GM23338 (cell line): ENCODE measurements at regions not wholly inside any gene's neighbourhood (a gene's known extent, or its start where the extent isn't known, plus 50 kb on each side); places are given as distances from the start of the nearest gene placed in this dataset.

ENCODE experiments used
- ATAC-seq: fragments of 200-7000 bp; cut with Tn5 transposase; 3 replicates; pipeline ENCODE4 v1.9.1; 2020
- DNase-seq: peaks from one replicate; pipeline ENCODE4 v3.0.0-alpha.2; 2015; ENCODE audit warnings: low spot score
- H2AFZ ChIP-seq: fragments of 200-600 bp; sonication (generic); 2 replicates; pipeline ENCODE4 v1.8.0; 2016; ENCODE audit warnings: antibody characterized with exemption, mild to moderate bottlenecking, moderate library complexity
- H3F3A ChIP-seq: fragments of 200-600 bp; sonication (generic); replicated peaks from 2 replicates; pipeline ENCODE4 v1.8.0; 2017; ENCODE audit warnings: antibody characterized with exemption, mixed run types, low read depth
- H3K27ac ChIP-seq: fragments of 200-600 bp; sonication (generic); 2 replicates; pipeline ENCODE4 v1.6.1; 2016; ENCODE audit warnings: low read depth
- H3K27me3 ChIP-seq: fragments of 200-600 bp; sonication (generic); 2 replicates; pipeline ENCODE4 v1.8.0; 2016; ENCODE audit warnings: mild to moderate bottlenecking, mixed run types, moderate library complexity; ENCODE audit not compliant: insufficient read depth
- H3K36me3 ChIP-seq: fragments of 200-600 bp; sonication (generic); 2 replicates; pipeline ENCODE4 v1.8.0; 2016; ENCODE audit warnings: mild to moderate bottlenecking; ENCODE audit not compliant: insufficient read depth
- H3K4me1 ChIP-seq: fragments of 200-600 bp; sonication (generic); 2 replicates; pipeline ENCODE4 v1.8.0; 2016; ENCODE audit warnings: mild to moderate bottlenecking, moderate library complexity; ENCODE audit not compliant: insufficient read depth
- H3K4me2 ChIP-seq: fragments of 200-600 bp; sonication (generic); 2 replicates; pipeline ENCODE4 v1.7.1; 2017; ENCODE audit warnings: mixed run types
- H3K4me3 ChIP-seq: fragments of 200-600 bp; sonication (generic); 2 replicates; pipeline ENCODE4 v1.6.1; 2016; ENCODE audit warnings: mixed run types
- H3K79me2 ChIP-seq: fragments of 200-600 bp; sonication (generic); replicated peaks from 2 replicates; pipeline ENCODE4 v1.8.0; 2017; ENCODE audit warnings: mild to moderate bottlenecking; ENCODE audit not compliant: insufficient read depth
- H3K9me2 ChIP-seq: fragments of 200-600 bp; sonication (generic); 2 replicates; pipeline ENCODE4 v1.8.0; 2017; ENCODE audit not compliant: insufficient read depth
- H4K20me1 ChIP-seq: fragments of 200-600 bp; sonication (generic); replicated peaks from 2 replicates; pipeline ENCODE4 v1.8.0; 2017; ENCODE audit warnings: mild to moderate bottlenecking; ENCODE audit not compliant: insufficient read depth
- H3K27ac Mint-ChIP-seq: 2 replicates; pipeline ENCODE4 v1.8.0; 2020; ENCODE audit warnings: inconsistent platforms, mild to moderate bottlenecking, moderate library complexity, mixed read lengths
- H3K27me3 Mint-ChIP-seq: 3 replicates; pipeline ENCODE4 v1.8.0; 2022; ENCODE audit warnings: low read depth, mild to moderate bottlenecking, moderate library complexity, mixed read lengths, inconsistent platforms; ENCODE audit not compliant: insufficient read depth, poor library complexity
- H3K36me3 Mint-ChIP-seq: 3 replicates; pipeline ENCODE4 v1.8.0; 2021; ENCODE audit warnings: low read depth, mild to moderate bottlenecking, inconsistent platforms, moderate library complexity, mixed read lengths
- H3K4me1 Mint-ChIP-seq: 3 replicates; pipeline ENCODE4 v1.8.0; 2020; ENCODE audit warnings: mild to moderate bottlenecking, inconsistent platforms, mixed read lengths
- H3K4me3 Mint-ChIP-seq: 3 replicates; pipeline ENCODE4 v1.8.0; 2021; ENCODE audit warnings: moderate library complexity, mild to moderate bottlenecking, inconsistent platforms, mixed read lengths
- H3K9me3 Mint-ChIP-seq: 3 replicates; pipeline ENCODE4 v1.8.0; 2020; ENCODE audit warnings: moderate library complexity, mild to moderate bottlenecking, inconsistent platforms, mixed read lengths
- CREB1 ChIP-seq: fragments of 250-450 bp; sonication (Bioruptor Pico); IDR thresholded peaks from 2 replicates; pipeline ENCODE4 v1.5.0; 2020; ENCODE audit warnings: low read depth, mild to moderate bottlenecking, moderate library complexity
- ETS1 ChIP-seq: IDR thresholded peaks from 2 replicates; pipeline ENCODE4 v1.6.1; 2016; ENCODE audit warnings: antibody characterized with exemption
- EZH2 ChIP-seq: fragments of 200-600 bp; sonication (generic); IDR thresholded peaks from one replicate; pipeline ENCODE4 v1.8.0; 2017; ENCODE audit warnings: antibody characterized with exemption, mild to moderate bottlenecking, low read depth; ENCODE audit not compliant: unreplicated experiment
- EZH2phosphoT487 ChIP-seq: fragments of 200-600 bp; sonication (generic); IDR thresholded peaks from one replicate; pipeline ENCODE4 v1.8.1; 2018; ENCODE audit warnings: antibody characterized with exemption; ENCODE audit not compliant: unreplicated experiment
- JUNB ChIP-seq: IDR thresholded peaks from one replicate; pipeline ENCODE4 v1.6.1; 2016; ENCODE audit warnings: antibody characterized with exemption; ENCODE audit not compliant: unreplicated experiment
- POLR2AphosphoS5 ChIP-seq: IDR thresholded peaks from 2 replicates; pipeline ENCODE4 v1.6.1; 2016; ENCODE audit warnings: antibody characterized with exemption, low read depth
- STAT1 ChIP-seq: IDR thresholded peaks from one replicate; pipeline ENCODE4 v1.6.1; 2016; ENCODE audit warnings: antibody characterized with exemption; ENCODE audit not compliant: unreplicated experiment
- ZNF114 ChIP-seq: fragments of 250-450 bp; sonication (Bioruptor Pico); IDR thresholded peaks from 2 replicates; pipeline ENCODE4 v1.5.0; 2020; ENCODE audit warnings: mild to moderate bottlenecking, moderate library complexity
- ZNF331 ChIP-seq: fragments of 250-450 bp; sonication (Bioruptor Pico); IDR thresholded peaks from 2 replicates; pipeline ENCODE4 v1.5.0; 2020; ENCODE audit warnings: low read depth, mild to moderate bottlenecking, moderate library complexity
- TF ChIP-seq, protein P1 (sequence below), 2 experiments: fragments of 200-600 bp in 1 of 2; sonication (generic) in 1 of 2; conservative IDR thresholded peaks; 2 replicates each; pipeline versions ENCODE4 v1.5.1 to v1.6.1; 2016 to 2017; ENCODE audit warnings: antibody characterized with exemption in 2 of 2, low read depth in 2 of 2, mild to moderate bottlenecking in 2 of 2, moderate library complexity in 1 of 2
- TF ChIP-seq, protein P2 (sequence below): IDR thresholded peaks from one replicate; pipeline ENCODE4 v1.6.1; 2018; ENCODE audit warnings: antibody characterized with exemption; ENCODE audit not compliant: unreplicated experiment

DNA sequence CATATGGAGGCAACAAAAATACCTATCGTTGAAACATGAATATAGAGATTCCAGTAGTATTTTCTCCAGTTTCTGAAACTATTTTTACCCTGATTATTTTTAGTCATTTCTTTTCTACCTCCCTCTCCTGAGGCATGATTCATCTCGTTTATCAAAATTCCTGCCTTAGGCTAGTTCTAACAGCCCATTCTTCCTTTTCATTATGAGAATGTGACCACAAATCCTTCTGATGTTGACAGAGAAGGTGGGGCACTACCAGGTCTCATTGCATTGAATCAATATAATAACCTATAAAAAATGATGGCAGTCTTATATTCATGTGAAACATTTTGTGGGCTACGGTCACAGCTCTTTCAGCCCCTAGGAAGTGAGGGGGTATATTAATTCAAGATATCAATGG lies 406.5 kb upstream of the UBE2E3 start:
- Histone ChIP-seq H3K4me2 (no peak overlapping the region), H3K9me2 (peaks cover 8% of the 10 kb centered on the region), H3K4me3 (no peak overlapping the region), H3F3A (no peaks in the 10 kb centered on the region), H3K4me1 (no peaks in the 10 kb centered on the region), H4K20me1 (no peaks in the 10 kb centered on the region), H3K27ac (no peak overlapping the region), H3K27me3 (no peaks in the 10 kb centered on the region), H3K79me2 (no peaks in the 10 kb centered on the region), H3K36me3 (no peaks in the 10 kb centered on the region), H2AFZ (no peak overlapping the region)
- no peak for TF ChIP-seq ZNF114 (CRISPR knock-in tag)
- TF ChIP-seq CREB1, result no peak
- TF ChIP-seq ETS1, result no peak
- TF ChIP-seq POLR2AphosphoS5, result no peak
- TF ChIP-seq STAT1, result no peak
- no peak for TF ChIP-seq JUNB
- Mint-ChIP-seq H3K4me3 (no peak overlapping the region), H3K4me1 (peaks cover 4% of the 10 kb centered on the region; the same call in 2 of the 3 replicates), H3K27ac (no peak overlapping the region), H3K27me3 (no peaks in the 10 kb centered on the region), H3K36me3 (no peaks in the 10 kb centered on the region), H3K9me3 (no peaks in the 10 kb centered on the region)
- ATAC-seq (no peak), DNase-seq (no peak)

- no peaks in the 10 kb centered on the region for H3K36me3 ChIP-seq
- H3F3A ChIP-seq, result no peaks in the 10 kb centered on the region
- Mint-ChIP-seq H3K36me3 (no peaks in the 10 kb centered on the region), H3K4me3 (no peak overlapping the region), H3K27me3 (no peaks in the 10 kb centered on the region), H3K27ac (no peak overlapping the region), H3K4me1 (peaks cover 4% of the 10 kb centered on the region; the same call in 2 of the 3 replicates), H3K9me3 (no peaks in the 10 kb centered on the region)
- H3K4me3 ChIP-seq, result no peak overlapping the region
- no peak overlapping the region for H3K27ac ChIP-seq
- H2AFZ ChIP-seq, result no peak overlapping the region
- no peaks in the 10 kb centered on the region for H3K27me3 ChIP-seq
- DNase-seq (no peak), ATAC-seq (no peak)
- no peak overlapping the region for H3K4me2 ChIP-seq
- H4K20me1 ChIP-seq, result no peaks in the 10 kb centered on the region
- peaks cover 8% of the 10 kb centered on the region for H3K9me2 ChIP-seq
- H3K4me1 ChIP-seq, result no peaks in the 10 kb centered on the region
- H3K79me2 ChIP-seq, result no peaks in the 10 kb centered on the region
- TF ChIP-seq ETS1, result no peak
- TF ChIP-seq EZH2phosphoT487, result no peak
- TF ChIP-seq ZNF331 (CRISPR knock-in tag), result no peak
- no peak for TF ChIP-seq ZNF114 (CRISPR knock-in tag)
- TF ChIP-seq EZH2, result no peak
- TF ChIP-seq, protein P1, sequence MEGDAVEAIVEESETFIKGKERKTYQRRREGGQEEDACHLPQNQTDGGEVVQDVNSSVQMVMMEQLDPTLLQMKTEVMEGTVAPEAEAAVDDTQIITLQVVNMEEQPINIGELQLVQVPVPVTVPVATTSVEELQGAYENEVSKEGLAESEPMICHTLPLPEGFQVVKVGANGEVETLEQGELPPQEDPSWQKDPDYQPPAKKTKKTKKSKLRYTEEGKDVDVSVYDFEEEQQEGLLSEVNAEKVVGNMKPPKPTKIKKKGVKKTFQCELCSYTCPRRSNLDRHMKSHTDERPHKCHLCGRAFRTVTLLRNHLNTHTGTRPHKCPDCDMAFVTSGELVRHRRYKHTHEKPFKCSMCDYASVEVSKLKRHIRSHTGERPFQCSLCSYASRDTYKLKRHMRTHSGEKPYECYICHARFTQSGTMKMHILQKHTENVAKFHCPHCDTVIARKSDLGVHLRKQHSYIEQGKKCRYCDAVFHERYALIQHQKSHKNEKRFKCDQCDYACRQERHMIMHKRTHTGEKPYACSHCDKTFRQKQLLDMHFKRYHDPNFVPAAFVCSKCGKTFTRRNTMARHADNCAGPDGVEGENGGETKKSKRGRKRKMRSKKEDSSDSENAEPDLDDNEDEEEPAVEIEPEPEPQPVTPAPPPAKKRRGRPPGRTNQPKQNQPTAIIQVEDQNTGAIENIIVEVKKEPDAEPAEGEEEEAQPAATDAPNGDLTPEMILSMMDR (conservative IDR thresholded peaks at IDR 0.05; ENCODE audit: low read depth in 2 of 2), result no peak
- TF ChIP-seq, protein P2, sequence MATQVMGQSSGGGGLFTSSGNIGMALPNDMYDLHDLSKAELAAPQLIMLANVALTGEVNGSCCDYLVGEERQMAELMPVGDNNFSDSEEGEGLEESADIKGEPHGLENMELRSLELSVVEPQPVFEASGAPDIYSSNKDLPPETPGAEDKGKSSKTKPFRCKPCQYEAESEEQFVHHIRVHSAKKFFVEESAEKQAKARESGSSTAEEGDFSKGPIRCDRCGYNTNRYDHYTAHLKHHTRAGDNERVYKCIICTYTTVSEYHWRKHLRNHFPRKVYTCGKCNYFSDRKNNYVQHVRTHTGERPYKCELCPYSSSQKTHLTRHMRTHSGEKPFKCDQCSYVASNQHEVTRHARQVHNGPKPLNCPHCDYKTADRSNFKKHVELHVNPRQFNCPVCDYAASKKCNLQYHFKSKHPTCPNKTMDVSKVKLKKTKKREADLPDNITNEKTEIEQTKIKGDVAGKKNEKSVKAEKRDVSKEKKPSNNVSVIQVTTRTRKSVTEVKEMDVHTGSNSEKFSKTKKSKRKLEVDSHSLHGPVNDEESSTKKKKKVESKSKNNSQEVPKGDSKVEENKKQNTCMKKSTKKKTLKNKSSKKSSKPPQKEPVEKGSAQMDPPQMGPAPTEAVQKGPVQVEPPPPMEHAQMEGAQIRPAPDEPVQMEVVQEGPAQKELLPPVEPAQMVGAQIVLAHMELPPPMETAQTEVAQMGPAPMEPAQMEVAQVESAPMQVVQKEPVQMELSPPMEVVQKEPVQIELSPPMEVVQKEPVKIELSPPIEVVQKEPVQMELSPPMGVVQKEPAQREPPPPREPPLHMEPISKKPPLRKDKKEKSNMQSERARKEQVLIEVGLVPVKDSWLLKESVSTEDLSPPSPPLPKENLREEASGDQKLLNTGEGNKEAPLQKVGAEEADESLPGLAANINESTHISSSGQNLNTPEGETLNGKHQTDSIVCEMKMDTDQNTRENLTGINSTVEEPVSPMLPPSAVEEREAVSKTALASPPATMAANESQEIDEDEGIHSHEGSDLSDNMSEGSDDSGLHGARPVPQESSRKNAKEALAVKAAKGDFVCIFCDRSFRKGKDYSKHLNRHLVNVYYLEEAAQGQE, result no peak
- TF ChIP-seq JUNB, result no peak
These were observed 408.1 kb upstream of the UBE2E3 start for GRCh38 chr2:180572346-180572745.
